Tibial artery (tissue), 4 donors: ENCODE measurements at regions not wholly inside any gene's neighbourhood (a gene's known extent, or its start where the extent isn't known, plus 50 kb on each side); places are given as distances from the start of the nearest gene placed in this dataset.

Source experiments
- DNase-seq, 2 donors: peaks; one replicate each; pipeline ENCODE4 v3.0.0-alpha.2; 2019
- H3K27ac ChIP-seq, 2 donors: fragments of 200-600 bp; sonication (generic) in 1 of 2; 1 replicate in 1 of 2; 2 replicates in 1 of 2; pipeline ENCODE4 v1.5.1; 2018 to 2019; ENCODE audit warnings: mild to moderate bottlenecking in 1 of 2
- H3K27me3 ChIP-seq, 2 donors: fragments of 200-600 bp; sonication (generic) in 1 of 2; one replicate each; pipeline versions ENCODE4 v1.5.1 to v1.6.0; 2016 to 2019
- H3K36me3 ChIP-seq, 3 donors: fragments of 200-600 bp; sonication (generic) in 2 of 3; one replicate each; pipeline ENCODE4 v1.5.1; 2016 to 2019; ENCODE audit warnings: mild to moderate bottlenecking in 2 of 3
- H3K4me1 ChIP-seq, 4 donors: fragments of 200-600 bp; sonication (generic) in 2 of 4; 1 replicate in 3 of 4; 2 replicates in 1 of 4; pipeline ENCODE4 v1.5.1; 2016 to 2019
- H3K4me3 ChIP-seq, 2 donors: fragments of 200-600 bp; sonication (generic) in 1 of 2; 1 replicate in 1 of 2; 2 replicates in 1 of 2; pipeline ENCODE4 v1.5.1; 2018 to 2019; ENCODE audit warnings: mild to moderate bottlenecking in 2 of 2
- H3K9me3 ChIP-seq, 3 donors: fragments of 200-600 bp; sonication (generic) in 1 of 3; one replicate each; pipeline ENCODE4 v1.5.1; 2016 to 2019
- CTCF ChIP-seq, 2 experiments: fragments of 200-600 bp in 1 of 2; fragments of 450-650 bp in 1 of 2; IDR thresholded peaks; one replicate each; pipeline ENCODE4 v1.5.1; 2017 to 2019; ENCODE audit warnings: antibody characterized with exemption in 2 of 2, mild to moderate bottlenecking in 1 of 2, moderate library complexity in 1 of 2
- intact Hi-C: fragments of 100-400 bp; cut with DNase I; formaldehyde crosslinking; loops from one replicate; pipeline ENCODE4 v1.15.0; 2023; ENCODE audit warnings: low total_unique reads

GRCh38 chr2:236646871-236647270, 77.2 kb downstream of the ACKR3 start:
- no peaks in the 10 kb centered on the region for H3K36me3 ChIP-seq
- peak; percentile 9 to 53 for DNase-seq
- peak overlapping the region; percentile 80 to 84 for H3K27ac ChIP-seq
- intact Hi-C loops, result no loop called here
- H3K4me1 ChIP-seq, result peaks cover 0 to 36% (median 19%) of the 10 kb centered on the region in 4 donors
- H3K4me3 ChIP-seq, result no peak overlapping the region
- no peaks in the 10 kb centered on the region for H3K27me3 ChIP-seq
- H3K9me3 ChIP-seq, result no peaks in the 10 kb centered on the region
- no peak for TF ChIP-seq CTCF (IDR thresholded peaks at IDR 0.05)

GRCh38 chr2:236647621-236648020, 78.0 kb downstream of the ACKR3 start:
- DNase-seq, result peak in 1 of 2 donors; percentile 11
- no peaks in the 10 kb centered on the region for H3K36me3 ChIP-seq
- TF ChIP-seq CTCF (IDR thresholded peaks at IDR 0.05), result no peak
- H3K27me3 ChIP-seq, result no peaks in the 10 kb centered on the region
- intact Hi-C loops, result no loop called here
- H3K9me3 ChIP-seq, result no peaks in the 10 kb centered on the region
- peak overlapping the region; percentile 80 to 84 for H3K27ac ChIP-seq
- H3K4me1 ChIP-seq, result peaks cover 0 to 31% (median 15%) of the 10 kb centered on the region in 4 donors
- H3K4me3 ChIP-seq, result no peak overlapping the region

- no peak for TF ChIP-seq CTCF (IDR thresholded peaks at IDR 0.05)
- DNase-seq, result no peak
- intact Hi-C loops, result loop anchor here (10.0 kb wide), 1 partner anchor 81 kb away; no protein-coding TSS in a partner anchor
These were observed 84.2 kb downstream of the ACKR3 start for GRCh38 chr2:236653863-236654262.

GRCh38 chr2:236654496-236654895, 84.9 kb downstream of the ACKR3 start:
- Histone ChIP-seq H3K9me3 (no peaks in the 10 kb centered on the region), H3K27ac (no peak overlapping the region), H3K4me1 (no peaks in the 10 kb centered on the region), H3K4me3 (no peak overlapping the region), H3K36me3 (no peaks in the 10 kb centered on the region), H3K27me3 (no peaks in the 10 kb centered on the region)
- no peak for DNase-seq
- intact Hi-C loops, result loop anchor here (10.0 kb wide), 1 partner anchor 80 kb away; no protein-coding TSS in a partner anchor
- no peak for TF ChIP-seq CTCF (IDR thresholded peaks at IDR 0.05)

More at GRCh38 chr2:236653863-236654262, 84.2 kb downstream of the ACKR3 start:
- H3K4me3 ChIP-seq, result no peak overlapping the region
- no peaks in the 10 kb centered on the region for H3K4me1 ChIP-seq
- H3K36me3 ChIP-seq, result no peaks in the 10 kb centered on the region
- H3K9me3 ChIP-seq, result no peaks in the 10 kb centered on the region
- no peak overlapping the region for H3K27ac ChIP-seq
- no peaks in the 10 kb centered on the region for H3K27me3 ChIP-seq

- TF ChIP-seq CTCF (IDR thresholded peaks at IDR 0.05), result no peak
- Histone ChIP-seq H3K4me1 (peaks cover 0 to 8% (median 4%) of the 10 kb centered on the region in 4 donors), H3K9me3 (no peaks in the 10 kb centered on the region), H3K27me3 (no peaks in the 10 kb centered on the region), H3K36me3 (no peaks in the 10 kb centered on the region), H3K4me3 (no peak overlapping the region), H3K27ac (no peak overlapping the region)
- intact Hi-C loops, result loop anchor here (10.0 kb wide), 1 partner anchor 79 kb away; no protein-coding TSS in a partner anchor
- DNase-seq, result peak in 1 of 2 donors; percentile 11
These were observed 86.5 kb downstream of the ACKR3 start for GRCh38 chr2:236656166-236656565.

GRCh38 chr2:236656721-236657120, 87.1 kb downstream of the ACKR3 start:
- intact Hi-C loops, result loop anchor here (10.0 kb wide), 1 partner anchor 78 kb away; no protein-coding TSS in a partner anchor
- no peak for TF ChIP-seq CTCF (IDR thresholded peaks at IDR 0.05)
- Histone ChIP-seq H3K27me3 (no peaks in the 10 kb centered on the region), H3K4me3 (no peak overlapping the region), H3K36me3 (no peaks in the 10 kb centered on the region), H3K27ac (no peak overlapping the region), H3K4me1 (peaks cover 0 to 14% (median 9%) of the 10 kb centered on the region in 4 donors), H3K9me3 (no peaks in the 10 kb centered on the region)
- DNase-seq, result no peak
